ENCODE measurements at regions not wholly inside any gene's neighbourhood (a gene's known extent, or its start where the extent isn't known, plus 50 kb on each side); places are given as distances from the start of the nearest gene placed in this dataset.

GRCh38 chr12:34347367-34347766, 325.1 kb downstream of the ALG10 start (continued):
- TF ChIP-seq, protein P1, sequence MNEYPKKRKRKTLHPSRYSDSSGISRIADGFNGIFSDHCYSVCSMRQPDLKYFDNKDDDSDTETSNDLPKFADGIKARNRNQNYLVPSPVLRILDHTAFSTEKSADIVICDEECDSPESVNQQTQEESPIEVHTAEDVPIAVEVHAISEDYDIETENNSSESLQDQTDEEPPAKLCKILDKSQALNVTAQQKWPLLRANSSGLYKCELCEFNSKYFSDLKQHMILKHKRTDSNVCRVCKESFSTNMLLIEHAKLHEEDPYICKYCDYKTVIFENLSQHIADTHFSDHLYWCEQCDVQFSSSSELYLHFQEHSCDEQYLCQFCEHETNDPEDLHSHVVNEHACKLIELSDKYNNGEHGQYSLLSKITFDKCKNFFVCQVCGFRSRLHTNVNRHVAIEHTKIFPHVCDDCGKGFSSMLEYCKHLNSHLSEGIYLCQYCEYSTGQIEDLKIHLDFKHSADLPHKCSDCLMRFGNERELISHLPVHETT (CRISPR knock-in tag; conservative IDR thresholded peaks at IDR 0.05) = no peak
- TF ChIP-seq ZNF660 (CRISPR knock-in tag; IDR thresholded peaks at IDR 0.05; ENCODE audit: borderline replicate concordance, low read depth) = no peak
- TF ChIP-seq ZBTB26 (CRISPR knock-in tag; IDR thresholded peaks at IDR 0.05; ENCODE audit: borderline replicate concordance) = no peak
- TF ChIP-seq ZNF629 (CRISPR knock-in tag; conservative IDR thresholded peaks at IDR 0.05) = no peak
- no peak for TF ChIP-seq NAIF1 (CRISPR knock-in tag; IDR thresholded peaks at IDR 0.05; ENCODE audit: borderline replicate concordance)
- no peak for TF ChIP-seq ZNF282 (IDR thresholded peaks at IDR 0.05; ENCODE audit: partially characterized antibody)
- TF ChIP-seq ZNF879 (CRISPR knock-in tag; IDR thresholded peaks at IDR 0.05) = no peak
- TF ChIP-seq, protein P2, sequence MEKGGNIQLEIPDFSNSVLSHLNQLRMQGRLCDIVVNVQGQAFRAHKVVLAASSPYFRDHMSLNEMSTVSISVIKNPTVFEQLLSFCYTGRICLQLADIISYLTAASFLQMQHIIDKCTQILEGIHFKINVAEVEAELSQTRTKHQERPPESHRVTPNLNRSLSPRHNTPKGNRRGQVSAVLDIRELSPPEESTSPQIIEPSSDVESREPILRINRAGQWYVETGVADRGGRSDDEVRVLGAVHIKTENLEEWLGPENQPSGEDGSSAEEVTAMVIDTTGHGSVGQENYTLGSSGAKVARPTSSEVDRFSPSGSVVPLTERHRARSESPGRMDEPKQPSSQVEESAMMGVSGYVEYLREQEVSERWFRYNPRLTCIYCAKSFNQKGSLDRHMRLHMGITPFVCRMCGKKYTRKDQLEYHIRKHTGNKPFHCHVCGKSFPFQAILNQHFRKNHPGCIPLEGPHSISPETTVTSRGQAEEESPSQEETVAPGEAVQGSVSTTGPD (CRISPR knock-in tag; IDR thresholded peaks at IDR 0.05) = no peak
- TF ChIP-seq KLF11 (CRISPR knock-in tag; IDR thresholded peaks at IDR 0.05) = no peak
- TF ChIP-seq, protein P3, sequence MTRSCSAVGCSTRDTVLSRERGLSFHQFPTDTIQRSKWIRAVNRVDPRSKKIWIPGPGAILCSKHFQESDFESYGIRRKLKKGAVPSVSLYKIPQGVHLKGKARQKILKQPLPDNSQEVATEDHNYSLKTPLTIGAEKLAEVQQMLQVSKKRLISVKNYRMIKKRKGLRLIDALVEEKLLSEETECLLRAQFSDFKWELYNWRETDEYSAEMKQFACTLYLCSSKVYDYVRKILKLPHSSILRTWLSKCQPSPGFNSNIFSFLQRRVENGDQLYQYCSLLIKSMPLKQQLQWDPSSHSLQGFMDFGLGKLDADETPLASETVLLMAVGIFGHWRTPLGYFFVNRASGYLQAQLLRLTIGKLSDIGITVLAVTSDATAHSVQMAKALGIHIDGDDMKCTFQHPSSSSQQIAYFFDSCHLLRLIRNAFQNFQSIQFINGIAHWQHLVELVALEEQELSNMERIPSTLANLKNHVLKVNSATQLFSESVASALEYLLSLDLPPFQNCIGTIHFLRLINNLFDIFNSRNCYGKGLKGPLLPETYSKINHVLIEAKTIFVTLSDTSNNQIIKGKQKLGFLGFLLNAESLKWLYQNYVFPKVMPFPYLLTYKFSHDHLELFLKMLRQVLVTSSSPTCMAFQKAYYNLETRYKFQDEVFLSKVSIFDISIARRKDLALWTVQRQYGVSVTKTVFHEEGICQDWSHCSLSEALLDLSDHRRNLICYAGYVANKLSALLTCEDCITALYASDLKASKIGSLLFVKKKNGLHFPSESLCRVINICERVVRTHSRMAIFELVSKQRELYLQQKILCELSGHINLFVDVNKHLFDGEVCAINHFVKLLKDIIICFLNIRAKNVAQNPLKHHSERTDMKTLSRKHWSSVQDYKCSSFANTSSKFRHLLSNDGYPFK (CRISPR knock-in tag; IDR thresholded peaks at IDR 0.05; ENCODE audit: borderline replicate concordance) = no peak
- TF ChIP-seq HES4 (CRISPR knock-in tag; IDR thresholded peaks at IDR 0.05; ENCODE audit: borderline replicate concordance) = no peak
- no peak for TF ChIP-seq SALL2 (CRISPR knock-in tag; IDR thresholded peaks at IDR 0.05)
- peak; percentile 32; the same call in 1 of the 2 replicates for TF ChIP-seq NR2F6 (IDR thresholded peaks at IDR 0.05)
- TF ChIP-seq NR2F6 (CRISPR knock-in tag; IDR thresholded peaks at IDR 0.05) = peak; percentile 75
- TF ChIP-seq STAG1 (CRISPR knock-in tag; IDR thresholded peaks at IDR 0.05) = peak; percentile 32; the same call in 1 of the 2 replicates
- TF ChIP-seq, protein P4, sequence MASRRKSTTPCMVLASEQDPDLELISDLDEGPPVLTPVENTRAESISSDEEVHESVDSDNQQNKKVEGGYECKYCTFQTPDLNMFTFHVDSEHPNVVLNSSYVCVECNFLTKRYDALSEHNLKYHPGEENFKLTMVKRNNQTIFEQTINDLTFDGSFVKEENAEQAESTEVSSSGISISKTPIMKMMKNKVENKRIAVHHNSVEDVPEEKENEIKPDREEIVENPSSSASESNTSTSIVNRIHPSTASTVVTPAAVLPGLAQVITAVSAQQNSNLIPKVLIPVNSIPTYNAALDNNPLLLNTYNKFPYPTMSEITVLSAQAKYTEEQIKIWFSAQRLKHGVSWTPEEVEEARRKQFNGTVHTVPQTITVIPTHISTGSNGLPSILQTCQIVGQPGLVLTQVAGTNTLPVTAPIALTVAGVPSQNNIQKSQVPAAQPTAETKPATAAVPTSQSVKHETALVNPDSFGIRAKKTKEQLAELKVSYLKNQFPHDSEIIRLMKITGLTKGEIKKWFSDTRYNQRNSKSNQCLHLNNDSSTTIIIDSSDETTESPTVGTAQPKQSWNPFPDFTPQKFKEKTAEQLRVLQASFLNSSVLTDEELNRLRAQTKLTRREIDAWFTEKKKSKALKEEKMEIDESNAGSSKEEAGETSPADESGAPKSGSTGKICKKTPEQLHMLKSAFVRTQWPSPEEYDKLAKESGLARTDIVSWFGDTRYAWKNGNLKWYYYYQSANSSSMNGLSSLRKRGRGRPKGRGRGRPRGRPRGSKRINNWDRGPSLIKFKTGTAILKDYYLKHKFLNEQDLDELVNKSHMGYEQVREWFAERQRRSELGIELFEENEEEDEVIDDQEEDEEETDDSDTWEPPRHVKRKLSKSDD (CRISPR knock-in tag; IDR thresholded peaks at IDR 0.05; ENCODE audit: low read depth) = no peak
- no peak for TF ChIP-seq ZNF816 (CRISPR knock-in tag; IDR thresholded peaks at IDR 0.05; ENCODE audit: borderline replicate concordance)
- no peak for TF ChIP-seq ZNF143 (CRISPR knock-in tag; IDR thresholded peaks at IDR 0.05)
- TF ChIP-seq, protein P5, sequence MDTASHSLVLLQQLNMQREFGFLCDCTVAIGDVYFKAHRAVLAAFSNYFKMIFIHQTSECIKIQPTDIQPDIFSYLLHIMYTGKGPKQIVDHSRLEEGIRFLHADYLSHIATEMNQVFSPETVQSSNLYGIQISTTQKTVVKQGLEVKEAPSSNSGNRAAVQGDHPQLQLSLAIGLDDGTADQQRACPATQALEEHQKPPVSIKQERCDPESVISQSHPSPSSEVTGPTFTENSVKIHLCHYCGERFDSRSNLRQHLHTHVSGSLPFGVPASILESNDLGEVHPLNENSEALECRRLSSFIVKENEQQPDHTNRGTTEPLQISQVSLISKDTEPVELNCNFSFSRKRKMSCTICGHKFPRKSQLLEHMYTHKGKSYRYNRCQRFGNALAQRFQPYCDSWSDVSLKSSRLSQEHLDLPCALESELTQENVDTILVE (CRISPR knock-in tag; IDR thresholded peaks at IDR 0.05) = no peak

Measured in HepG2 (cell line).